ENCODE measurements at regions not wholly inside any gene's neighbourhood (a gene's known extent, or its start where the extent isn't known, plus 50 kb on each side); places are given as distances from the start of the nearest gene placed in this dataset.
"Not testable (repeated sequence)": the region's sequence is repeated elsewhere in the genome, so short reads cannot be mapped to it uniquely, and the experiment has no call there.

DNA sequence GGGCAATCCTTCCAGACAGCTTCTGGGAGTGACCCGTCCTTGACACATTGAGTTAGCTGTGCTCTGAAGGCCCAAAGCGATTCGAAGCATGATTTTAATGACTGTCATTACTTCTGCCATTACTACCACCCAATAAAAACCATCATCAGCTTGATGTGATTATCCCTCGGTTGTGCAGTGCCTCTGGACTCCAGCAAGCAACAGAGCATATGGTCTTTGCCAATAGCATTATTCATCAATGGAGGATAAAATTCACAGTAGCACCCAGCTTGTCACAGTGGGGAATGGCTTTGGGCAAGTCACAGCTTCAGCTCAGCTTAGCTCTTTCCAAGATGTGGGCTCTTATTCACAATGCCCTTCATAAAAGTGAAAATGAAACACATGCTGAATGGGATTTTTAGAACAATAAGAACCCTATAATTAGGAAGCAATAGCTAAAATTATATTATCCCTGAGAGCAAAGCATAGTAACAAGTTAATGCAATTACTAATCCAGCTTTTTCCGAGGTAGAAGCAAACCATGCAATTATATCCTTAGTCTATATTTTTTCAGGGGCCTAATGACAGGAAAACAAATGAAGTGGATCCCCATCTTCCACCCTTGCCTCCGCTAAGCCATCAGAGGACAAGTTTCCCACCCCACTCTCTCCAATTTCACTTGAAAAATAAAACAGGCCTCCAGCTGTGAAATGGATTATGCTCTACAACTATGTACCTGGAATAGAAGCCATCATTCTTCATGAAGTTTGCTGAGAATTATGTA lies 163.0 kb upstream of the EEA1 start:
- intact Hi-C loops (cut with DNase I; ENCODE audit: low total_unique reads) = no loop called here
- no peak overlapping the region for H3K27ac ChIP-seq
- TF ChIP-seq POLR2AphosphoS5 (IDR thresholded peaks at IDR 0.05) = no peak
- no peak overlapping the region for H3K4me3 ChIP-seq
- no peaks in the 10 kb centered on the region for H3K36me3 ChIP-seq
- no peak for DNase-seq (ENCODE audit: low spot score in 2 of 2)
- no peaks in the 10 kb centered on the region for H3K27me3 ChIP-seq
- H3K9me3 ChIP-seq = no peaks in the 10 kb centered on the region
- no peaks in the 10 kb centered on the region for H3K4me1 ChIP-seq

DNA sequence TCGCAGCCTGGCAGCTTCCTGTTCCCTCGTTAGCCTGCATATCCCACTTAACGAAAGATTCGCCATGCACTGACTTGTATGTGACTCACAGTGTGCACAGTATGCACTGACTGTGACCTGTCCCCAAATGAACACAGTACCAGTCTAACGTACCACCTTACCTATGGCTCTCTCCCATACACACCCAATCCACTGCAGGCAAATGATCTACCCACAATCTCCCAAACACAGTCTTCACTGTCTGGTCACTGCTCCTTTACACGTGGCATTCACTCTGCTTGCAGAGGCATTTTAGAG lies 163.5 kb upstream of the EEA1 start:
- Histone ChIP-seq H3K36me3 (no peaks in the 10 kb centered on the region), H3K4me3 (no peak overlapping the region), H3K27ac (no peak overlapping the region), H3K9me3 (no peaks in the 10 kb centered on the region), H3K27me3 (no peaks in the 10 kb centered on the region), H3K4me1 (no peaks in the 10 kb centered on the region)
- DNase-seq (ENCODE audit: low spot score in 2 of 2) = no peak
- intact Hi-C loops (cut with DNase I; ENCODE audit: low total_unique reads) = no loop called here
- TF ChIP-seq POLR2AphosphoS5 (IDR thresholded peaks at IDR 0.05) = no peak
- TF ChIP-seq, protein P1, sequence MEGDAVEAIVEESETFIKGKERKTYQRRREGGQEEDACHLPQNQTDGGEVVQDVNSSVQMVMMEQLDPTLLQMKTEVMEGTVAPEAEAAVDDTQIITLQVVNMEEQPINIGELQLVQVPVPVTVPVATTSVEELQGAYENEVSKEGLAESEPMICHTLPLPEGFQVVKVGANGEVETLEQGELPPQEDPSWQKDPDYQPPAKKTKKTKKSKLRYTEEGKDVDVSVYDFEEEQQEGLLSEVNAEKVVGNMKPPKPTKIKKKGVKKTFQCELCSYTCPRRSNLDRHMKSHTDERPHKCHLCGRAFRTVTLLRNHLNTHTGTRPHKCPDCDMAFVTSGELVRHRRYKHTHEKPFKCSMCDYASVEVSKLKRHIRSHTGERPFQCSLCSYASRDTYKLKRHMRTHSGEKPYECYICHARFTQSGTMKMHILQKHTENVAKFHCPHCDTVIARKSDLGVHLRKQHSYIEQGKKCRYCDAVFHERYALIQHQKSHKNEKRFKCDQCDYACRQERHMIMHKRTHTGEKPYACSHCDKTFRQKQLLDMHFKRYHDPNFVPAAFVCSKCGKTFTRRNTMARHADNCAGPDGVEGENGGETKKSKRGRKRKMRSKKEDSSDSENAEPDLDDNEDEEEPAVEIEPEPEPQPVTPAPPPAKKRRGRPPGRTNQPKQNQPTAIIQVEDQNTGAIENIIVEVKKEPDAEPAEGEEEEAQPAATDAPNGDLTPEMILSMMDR (IDR thresholded peaks at IDR 0.05) = no peak
- TF ChIP-seq POLR2A (IDR thresholded peaks at IDR 0.05) = no peak

DNA sequence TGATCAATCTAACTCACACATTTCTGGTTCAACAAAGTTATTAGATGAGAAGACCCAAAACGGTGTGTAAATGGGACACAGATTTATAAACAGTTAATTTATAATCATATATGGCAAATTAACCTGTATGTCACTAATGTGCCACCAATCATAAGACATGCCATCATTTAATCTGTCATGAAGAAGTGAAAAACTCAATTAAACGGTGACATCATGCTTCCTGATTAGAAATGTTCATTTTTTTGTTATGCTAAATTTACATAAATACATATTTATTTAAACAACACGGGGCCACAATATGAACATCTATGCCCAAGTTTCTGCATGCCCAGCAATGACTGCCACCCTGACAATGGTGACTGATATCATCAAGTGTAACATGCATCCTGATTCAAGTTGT lies 164.1 kb upstream of the EEA1 start:
- intact Hi-C loops (cut with DNase I; ENCODE audit: low total_unique reads) = no loop called here
- Histone ChIP-seq H3K27me3 (no peaks in the 10 kb centered on the region), H3K27ac (no peak overlapping the region), H3K4me1 (no peaks in the 10 kb centered on the region), H3K36me3 (no peaks in the 10 kb centered on the region), H3K9me3 (no peaks in the 10 kb centered on the region), H3K4me3 (no peak overlapping the region)
- no peak for DNase-seq (ENCODE audit: low spot score in 2 of 2)
- TF ChIP-seq POLR2A (IDR thresholded peaks at IDR 0.05) = no peak
- TF ChIP-seq POLR2AphosphoS5 (IDR thresholded peaks at IDR 0.05) = no peak
- TF ChIP-seq, protein P1 (IDR thresholded peaks at IDR 0.05) = no peak

DNA sequence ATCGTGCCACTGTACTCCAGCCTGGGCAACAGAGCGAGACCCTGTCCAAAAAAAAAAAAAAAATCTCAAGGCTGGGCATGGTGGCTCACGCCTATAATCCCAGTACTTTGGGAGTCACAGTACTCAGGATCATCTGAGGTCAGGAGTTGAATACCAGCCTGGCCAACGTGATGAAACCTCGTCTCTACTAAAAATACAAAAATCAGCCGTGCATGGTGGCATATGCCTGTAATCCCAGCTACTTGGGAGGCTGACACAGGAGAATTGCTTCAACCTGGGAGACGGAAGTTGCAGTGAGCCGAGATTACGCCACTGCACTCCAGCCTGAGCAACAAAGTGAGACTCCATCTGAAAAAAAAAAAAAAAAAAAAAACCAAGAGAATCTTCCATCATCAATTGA lies 165.1 kb upstream of the EEA1 start:
- DNase-seq (ENCODE audit: low spot score in 2 of 2); H3K36me3 ChIP-seq; H3K4me1 ChIP-seq; H3K27ac ChIP-seq; intact Hi-C loops (cut with DNase I; ENCODE audit: low total_unique reads); H3K27me3 ChIP-seq; H3K9me3 ChIP-seq; H3K4me3 ChIP-seq: not testable (repeated sequence)

DNA sequence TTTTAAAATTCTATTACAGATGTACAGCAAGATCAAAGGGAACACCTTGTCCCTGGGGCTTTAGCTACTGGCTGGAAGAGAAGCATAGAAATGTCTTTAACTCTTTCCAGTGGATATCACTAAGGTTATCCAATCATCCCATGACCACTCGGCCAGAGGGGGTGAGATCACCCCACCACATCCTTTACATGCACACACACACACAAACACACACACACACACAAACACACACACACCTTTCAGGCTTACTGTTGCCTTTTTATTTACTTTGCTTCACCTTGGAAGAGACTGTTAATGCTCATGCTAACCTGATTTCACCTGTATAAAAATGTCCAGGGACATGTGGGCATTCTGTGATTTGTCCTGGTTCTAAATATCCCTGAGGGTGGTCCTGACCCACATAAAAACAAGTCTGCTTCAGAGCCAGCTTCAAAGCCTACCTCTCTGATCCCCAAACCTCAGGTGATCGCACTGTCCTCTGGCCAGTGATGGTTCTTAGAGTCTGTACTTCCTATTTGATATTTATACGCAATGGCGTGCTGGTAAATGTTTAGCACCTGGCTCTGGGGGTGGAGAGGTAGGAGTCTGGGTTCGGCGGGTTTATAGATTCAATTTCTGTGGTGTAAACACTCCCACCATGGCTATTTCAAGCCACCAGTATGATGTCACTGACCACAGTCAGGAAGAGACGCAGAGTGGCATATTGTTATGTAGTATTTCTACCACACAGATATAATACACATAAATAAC lies 166.1 kb upstream of the EEA1 start:
- H3K9me3 ChIP-seq = no peaks in the 10 kb centered on the region
- H3K36me3 ChIP-seq = no peaks in the 10 kb centered on the region
- no peak overlapping the region for H3K27ac ChIP-seq
- intact Hi-C loops (cut with DNase I; ENCODE audit: low total_unique reads) = no loop called here
- no peak overlapping the region for H3K4me3 ChIP-seq
- H3K4me1 ChIP-seq = no peaks in the 10 kb centered on the region
- DNase-seq (ENCODE audit: low spot score in 2 of 2) = no peak
- TF ChIP-seq POLR2AphosphoS5 (IDR thresholded peaks at IDR 0.05) (no peak), POLR2A (IDR thresholded peaks at IDR 0.05) (no peak)
- TF ChIP-seq, protein P1 (IDR thresholded peaks at IDR 0.05) = no peak
- H3K27me3 ChIP-seq = no peaks in the 10 kb centered on the region

DNA sequence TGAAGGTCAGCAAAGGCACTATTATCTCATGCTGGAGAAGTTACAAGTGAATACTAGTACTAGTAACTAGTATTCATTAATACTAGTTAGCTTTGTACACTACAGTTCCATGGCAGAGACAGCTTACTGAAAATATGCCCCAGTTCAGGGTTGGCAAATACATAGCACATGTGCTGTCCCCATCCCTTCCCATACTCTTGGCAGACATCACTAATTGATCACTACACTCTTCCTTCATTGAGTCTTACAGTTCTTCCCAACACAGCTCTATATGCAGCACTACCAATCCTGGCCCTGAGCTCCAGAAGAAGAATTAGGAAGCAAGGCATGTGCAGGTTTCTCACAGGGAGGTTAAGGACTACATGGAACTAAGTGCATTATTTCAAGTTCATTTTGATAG lies 168.3 kb upstream of the EEA1 start:
- Histone ChIP-seq H3K4me3 (no peak overlapping the region), H3K9me3 (no peaks in the 10 kb centered on the region), H3K36me3 (no peaks in the 10 kb centered on the region), H3K4me1 (no peaks in the 10 kb centered on the region), H3K27ac (no peak overlapping the region), H3K27me3 (no peaks in the 10 kb centered on the region)
- DNase-seq (ENCODE audit: low spot score in 2 of 2) = no peak
- TF ChIP-seq POLR2AphosphoS5 (IDR thresholded peaks at IDR 0.05) (no peak), POLR2A (IDR thresholded peaks at IDR 0.05) (no peak)
- TF ChIP-seq, protein P1 (IDR thresholded peaks at IDR 0.05) = no peak
- intact Hi-C loops (cut with DNase I; ENCODE audit: low total_unique reads) = no loop called here

All from breast epithelium (tissue), 4 donors.